UCSD-AML1 (cell line): ENCODE measurements at regions not wholly inside any gene's neighbourhood (a gene's known extent, or its start where the extent isn't known, plus 50 kb on each side); places are given as distances from the start of the nearest gene placed in this dataset.

Source experiments
- DNase-seq: peaks from one replicate; lab custom pipeline; 2025; ENCODE audit not compliant: unreplicated experiment; lab: John Stamatoyannopoulos, UW

DNA sequence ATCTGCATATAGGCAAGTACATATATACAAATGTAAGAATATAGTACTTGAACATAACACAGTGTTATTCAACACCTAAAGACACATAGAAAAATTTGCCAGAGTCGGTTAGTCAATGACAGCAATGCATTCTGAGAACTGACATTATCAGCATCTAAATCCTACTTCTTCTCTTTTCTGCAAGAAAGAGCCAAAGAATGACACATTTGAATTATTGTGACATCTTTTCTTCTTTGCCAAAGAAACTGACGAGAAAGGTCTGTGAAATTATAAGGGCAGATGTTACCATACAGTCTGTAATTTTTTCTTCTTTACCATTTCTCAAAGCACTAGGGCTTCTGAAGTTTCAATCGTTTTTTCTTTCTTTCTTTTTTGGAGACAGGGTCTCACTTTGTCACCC is 350.9 kb upstream of the NBEA start:
- DNase-seq: no peak

DNA sequence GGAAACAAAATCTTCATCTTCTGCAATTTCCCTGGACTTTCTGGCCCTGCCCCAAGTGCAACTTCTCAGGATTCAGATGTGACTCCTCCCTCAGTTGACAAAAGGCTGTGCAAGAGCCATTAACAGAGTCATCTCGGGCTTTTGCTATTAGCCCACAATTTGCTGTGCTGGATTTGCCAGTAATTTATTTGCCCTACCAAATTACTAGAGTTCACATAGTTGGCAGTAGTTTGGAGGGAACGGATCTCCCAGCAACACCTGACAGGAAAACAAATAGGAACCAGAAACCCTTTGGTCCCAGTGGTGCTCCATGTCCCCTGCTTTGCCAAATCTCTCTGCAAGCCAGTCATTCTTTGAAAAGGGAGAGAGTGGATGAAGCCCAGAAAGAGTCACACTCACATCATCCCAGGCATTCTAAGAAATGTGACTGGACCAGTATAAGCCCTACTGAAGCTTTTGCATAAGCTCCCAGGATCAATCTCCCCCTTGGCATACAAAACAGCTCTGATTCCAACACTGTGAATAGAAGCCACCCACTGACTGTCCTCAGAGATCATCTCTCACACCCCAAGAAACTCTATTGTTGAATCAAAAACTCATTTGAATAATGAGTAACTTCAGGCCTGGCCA is 350.1 kb upstream of the NBEA start:
- no peak for DNase-seq

DNA sequence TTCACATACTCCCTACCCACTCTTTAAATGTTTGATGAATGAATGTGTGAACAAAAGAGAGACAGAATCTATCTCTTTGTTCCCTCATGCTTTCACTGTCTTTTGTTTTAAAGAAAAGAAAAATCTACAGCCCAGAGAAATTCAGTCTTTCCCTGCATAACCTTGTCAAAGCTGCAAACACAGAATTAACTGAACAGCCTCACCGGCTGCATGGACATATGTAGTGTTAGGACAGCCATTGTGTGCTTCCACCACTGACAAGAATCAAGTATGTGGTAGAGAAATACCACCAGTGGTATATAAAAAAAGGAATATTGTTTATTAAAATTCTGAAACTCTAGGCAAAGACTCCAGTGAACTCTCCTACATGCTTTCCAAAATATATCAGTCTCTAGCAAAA is 348.4 kb upstream of the NBEA start:
- DNase-seq: no peak

DNA sequence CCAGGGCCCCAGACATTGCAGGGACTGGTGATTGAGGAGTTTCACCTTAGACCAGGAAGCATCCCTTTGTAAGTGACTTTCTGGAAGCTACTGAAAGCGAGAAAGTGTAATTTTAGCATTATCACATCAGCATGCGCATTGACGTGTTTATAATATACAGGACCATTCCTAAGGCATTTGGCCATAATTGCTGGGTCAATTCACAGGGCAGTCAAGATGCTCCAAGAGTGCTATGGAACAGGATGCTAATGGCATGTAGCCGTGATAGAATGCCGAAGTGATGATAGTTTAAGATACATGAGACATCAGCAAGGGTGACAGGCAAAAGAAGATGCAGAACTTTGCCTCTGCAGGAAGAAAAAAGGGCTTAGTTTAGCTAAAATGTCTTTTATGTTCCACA is 347.6 kb upstream of the NBEA start:
- DNase-seq: no peak

DNA sequence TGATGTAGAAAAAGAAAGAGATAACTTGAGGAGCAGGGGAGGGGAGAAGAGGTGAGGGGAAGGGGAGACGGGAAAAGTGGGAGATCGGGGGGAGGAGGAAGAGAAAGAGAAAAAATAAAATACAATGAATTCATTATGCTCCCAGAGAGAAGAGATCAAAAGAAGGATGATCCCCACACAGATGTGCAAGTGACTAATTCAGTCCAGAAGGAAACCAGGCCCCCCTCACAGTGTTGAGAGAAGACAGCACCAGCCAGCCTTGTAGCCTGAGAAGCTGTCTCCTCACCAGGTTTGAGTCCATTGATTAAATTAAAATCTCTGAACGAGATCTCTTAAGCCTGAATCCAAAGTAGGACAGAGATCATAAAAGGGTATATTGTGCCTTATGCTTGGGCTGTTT is 333.7 kb upstream of the NBEA start:
- no peak for DNase-seq

DNA sequence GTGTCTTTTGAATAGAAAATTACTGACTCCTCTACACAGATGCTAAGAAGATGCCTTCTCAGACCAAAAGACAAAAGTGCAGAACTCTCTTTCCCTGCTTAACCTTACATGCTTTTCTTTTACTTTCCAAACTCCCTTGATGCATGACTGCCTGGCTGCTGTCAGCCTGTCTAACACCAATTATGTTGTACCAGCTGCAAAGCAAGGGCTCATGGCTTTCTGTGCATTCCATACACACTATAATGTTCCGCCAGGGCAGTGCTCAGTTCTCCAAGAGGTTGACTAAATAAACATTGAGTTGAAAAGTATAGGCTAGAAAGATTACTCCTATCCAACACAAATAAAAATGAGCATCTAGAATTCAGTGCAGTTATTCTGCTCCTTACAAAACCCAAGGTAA is 330.4 kb upstream of the NBEA start:
- no peak for DNase-seq

DNA sequence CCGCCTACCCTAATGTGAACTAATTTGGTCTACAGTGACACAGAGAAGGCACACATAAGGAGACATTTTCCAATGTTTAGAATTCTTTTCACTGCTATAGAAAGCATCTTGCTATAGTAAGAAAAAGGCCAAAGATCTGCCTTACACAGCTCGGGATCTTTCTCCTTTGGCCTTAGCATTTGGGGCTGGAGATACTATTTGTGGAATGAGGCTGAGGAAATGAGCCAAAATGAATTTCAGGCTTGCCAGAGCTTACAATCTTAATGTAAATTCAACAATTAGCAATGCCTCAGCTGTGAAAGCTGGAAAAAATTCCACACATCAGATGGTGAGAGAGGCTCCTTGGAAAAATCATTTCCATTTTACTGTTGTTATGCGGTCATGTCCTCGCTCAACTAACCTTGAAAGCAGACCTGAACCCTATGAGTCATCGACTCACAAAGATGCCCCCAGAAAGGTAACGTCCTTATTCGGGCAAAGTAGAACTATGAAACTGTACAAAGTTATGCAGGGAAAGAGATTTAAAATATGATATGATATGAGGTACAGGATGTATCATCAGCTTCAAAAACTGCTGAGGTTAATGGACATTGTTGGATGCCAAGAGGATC is 324.5 kb upstream of the NBEA start:
- no peak for DNase-seq

DNA sequence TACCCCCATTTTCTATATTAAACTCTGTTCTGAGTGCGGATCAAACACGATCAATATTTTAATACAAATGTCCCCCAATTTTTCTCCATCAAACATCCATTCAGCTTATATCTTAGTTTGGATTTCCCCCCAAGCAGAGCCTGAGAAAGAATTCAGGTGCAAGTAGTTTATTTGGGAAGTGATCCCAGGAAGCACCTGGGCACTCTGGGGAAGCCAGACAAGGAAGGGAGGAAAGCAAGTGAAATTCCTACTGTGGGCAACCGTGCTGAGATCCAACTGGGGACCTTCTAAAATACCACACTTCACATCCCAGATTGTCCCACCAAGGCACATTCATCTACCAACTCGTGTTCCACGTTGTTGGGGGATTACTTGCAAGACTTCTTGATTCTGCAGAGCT is 323.4 kb upstream of the NBEA start:
- DNase-seq: no peak

DNA sequence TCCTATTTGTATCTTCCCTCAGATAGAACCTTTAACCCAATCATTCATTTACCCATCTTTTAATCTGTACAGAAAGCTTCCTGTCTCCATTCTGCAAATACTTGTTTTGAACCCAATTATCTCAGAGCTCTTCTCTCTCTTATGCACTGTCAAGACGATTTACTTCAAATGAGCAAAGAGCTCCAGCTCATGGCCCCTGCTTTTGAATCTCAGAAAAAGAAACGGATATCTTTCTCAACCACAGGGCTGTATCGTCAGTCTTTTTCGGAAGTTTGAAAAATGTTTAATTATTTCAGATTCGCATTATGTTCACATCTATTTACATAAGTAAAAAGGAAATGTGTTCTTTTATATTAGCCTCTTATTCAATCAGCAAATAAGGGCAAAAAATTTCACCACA is 322.7 kb upstream of the NBEA start:
- no peak for DNase-seq

DNA sequence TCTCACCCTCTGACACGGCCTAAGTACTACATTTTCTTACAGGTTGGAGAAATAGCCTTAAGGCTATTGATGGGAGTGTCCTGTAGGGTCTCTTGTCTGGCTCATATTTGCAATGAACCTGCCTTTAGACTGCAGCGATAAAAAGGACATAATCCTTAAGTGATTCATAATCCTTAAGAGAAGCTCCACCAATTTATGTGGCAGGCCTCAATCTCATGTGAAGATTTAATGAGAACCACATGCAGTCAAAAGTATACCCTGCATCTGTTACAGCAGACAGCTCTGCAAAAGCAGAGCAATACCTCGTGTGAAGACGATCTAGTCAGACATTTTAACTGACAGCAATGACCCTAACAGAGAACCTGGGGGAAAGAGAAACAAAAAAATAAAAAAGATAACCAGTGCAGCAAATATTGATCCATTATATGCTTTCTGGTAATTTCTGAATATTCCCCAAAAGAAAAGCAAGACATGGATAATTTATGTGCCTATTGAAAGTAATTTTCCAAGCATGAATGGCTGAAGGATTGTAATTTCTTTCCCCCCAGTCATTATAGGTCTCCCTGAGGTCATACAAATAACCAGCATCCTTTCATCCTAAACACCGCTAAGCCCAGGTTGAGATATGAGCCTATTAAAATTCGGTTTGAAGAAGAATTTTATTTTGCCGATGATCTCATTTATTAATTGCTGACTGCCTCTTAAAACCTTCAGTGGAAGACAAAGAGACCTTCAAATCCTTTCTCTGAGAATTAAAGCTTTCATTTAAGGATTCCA is 321.8 kb upstream of the NBEA start:
- no peak for DNase-seq

DNA sequence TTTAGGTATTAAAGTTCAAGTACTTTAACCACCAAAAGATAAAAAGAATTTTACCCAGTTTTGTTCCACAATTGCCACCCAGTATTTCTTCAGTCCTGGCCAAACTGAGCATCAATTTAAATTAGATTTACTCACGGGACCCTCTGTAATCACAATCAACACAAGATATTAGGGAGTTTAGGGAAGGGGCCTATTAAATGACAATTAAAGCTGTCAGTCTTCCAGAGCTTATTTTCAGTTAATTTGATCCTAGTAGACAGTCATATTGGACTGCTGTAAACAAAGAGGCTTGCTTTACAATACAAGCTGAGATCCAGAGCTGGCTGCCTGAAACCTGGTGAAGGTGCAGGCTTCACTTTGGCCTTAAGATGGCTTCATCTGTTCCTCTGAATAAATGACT is 321.2 kb upstream of the NBEA start:
- no peak for DNase-seq

DNA sequence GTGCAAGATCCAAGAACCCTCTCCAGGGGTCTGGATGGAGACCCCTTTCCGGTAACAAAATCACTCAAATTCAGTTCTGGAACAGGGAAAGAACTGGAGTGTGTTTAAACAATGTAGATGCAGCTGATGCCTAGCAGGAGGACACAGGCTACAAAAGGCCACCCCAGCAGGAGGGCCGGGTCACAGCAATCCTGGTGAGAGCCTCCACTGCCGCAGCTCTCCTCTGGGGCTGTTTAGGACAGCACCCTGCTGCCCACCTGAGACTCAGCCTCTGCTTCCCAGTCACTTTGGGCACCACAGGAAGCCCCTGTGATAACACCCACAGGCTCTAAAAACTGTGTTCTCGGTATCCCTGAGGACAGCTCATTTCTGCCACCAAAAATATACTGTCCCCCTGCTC is 318.7 kb upstream of the NBEA start:
- no peak for DNase-seq

DNA sequence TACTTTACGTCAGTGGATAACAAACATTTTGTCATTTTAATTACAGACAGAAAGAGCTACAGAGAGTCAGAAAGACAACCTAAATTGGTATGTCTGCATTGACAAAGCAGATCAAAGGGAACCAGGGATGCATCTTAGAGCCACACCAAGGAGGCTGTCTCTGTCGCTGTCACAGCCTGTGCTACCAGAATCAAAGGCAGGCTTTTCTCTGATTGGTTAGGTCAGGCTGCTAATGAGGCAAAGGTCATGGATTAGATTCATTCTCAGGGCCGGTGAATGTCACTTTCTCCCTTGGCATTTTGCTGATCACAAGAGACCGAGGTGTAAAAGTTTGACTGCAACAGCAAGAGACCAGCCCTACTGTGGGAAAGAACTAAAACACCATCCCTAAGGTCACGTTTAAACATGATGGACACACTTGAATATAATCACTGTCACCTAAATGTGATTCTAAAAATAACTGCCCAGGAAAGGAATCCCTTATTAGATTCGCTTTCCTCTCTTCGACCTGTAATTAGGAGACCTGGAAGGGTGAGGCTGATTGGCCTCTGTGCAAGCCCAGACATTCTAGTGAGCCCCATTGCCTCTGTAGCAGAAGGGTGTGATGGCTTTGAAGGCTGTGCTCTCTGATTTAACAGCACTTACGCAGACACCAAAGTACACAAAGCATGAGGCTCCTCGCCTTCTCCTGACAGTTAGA is 314.4 kb upstream of the NBEA start:
- DNase-seq: no peak

DNA sequence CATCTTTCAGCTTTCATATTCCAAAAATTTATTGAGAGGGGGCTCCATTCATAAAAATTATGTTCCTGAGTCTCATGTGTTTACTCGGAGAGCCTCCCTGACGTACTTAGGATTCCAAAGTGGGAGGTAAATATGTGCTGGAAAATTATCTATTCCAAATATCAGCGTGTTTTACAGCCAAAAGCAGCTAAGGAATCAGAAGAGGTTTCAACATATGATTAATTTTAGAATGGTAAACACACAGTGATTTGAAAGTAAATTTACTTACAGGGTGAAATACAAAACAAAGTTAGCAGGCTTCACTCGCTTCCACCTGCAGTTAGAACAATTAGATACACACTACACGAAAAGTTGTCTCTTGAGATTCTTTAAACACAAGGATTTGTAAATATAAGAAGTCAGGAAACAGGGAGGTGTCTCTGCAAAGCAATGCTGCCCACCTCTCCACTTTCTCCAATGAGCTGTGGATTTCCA is 313.8 kb upstream of the NBEA start:
- no peak for DNase-seq

DNA sequence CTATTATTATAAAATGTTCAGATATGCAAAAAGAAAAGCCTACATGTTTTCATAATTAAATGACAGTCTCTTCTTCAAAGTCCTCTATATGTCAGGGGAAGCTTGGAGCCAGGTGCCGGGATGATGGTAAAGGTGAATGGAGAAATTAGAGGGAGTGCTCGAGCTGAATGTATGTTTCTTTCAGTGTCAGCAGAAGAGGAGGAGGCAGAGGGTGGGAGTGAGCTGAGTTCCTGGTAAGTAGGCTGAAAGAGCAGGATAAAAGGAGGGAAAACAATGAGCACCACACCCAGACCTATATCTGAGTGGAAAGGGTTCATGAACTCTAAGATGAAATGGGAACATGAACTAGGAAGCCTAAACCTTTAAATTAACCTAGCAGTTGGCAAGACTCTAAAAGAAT is 307.6 kb upstream of the NBEA start:
- DNase-seq: no peak

DNA sequence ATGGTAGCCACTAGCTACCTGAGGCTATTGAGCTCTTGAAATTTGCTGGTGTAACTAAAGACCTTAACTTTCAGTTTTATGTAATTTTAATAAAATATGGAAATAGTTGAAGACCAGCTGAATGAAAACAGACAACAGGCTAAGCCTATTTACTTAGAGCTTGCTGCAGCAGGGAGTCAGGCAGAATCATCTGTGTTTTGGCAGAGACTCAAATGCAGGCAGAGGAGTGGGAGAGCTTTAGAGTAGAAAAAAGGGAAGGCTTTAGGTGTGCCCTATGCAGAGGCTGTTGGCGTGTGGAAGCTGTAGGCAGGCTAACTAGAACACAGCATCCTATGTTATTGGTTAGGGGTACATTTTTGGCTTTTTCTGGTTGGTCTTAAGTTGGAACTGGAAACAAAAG is 304.9 kb upstream of the NBEA start:
- no peak for DNase-seq

DNA sequence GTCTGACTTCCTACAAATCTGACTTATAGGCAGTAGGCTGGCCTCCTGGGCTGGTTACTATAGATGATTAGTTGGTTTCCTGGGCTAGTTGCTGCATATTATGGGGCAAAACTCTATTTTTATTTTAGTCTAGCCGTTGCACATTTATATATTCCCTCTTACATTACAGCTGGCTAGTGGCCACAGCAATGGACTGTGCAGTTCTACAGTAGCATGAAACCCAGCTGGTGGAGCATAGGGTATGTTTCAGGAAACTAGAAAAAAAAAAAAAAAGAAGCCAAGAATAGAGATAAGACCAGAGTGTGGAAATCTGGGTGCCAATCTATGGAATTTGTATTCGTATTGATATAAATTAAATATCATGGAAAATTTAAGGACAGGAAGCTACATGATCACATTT is 304.4 kb upstream of the NBEA start:
- no peak for DNase-seq

DNA sequence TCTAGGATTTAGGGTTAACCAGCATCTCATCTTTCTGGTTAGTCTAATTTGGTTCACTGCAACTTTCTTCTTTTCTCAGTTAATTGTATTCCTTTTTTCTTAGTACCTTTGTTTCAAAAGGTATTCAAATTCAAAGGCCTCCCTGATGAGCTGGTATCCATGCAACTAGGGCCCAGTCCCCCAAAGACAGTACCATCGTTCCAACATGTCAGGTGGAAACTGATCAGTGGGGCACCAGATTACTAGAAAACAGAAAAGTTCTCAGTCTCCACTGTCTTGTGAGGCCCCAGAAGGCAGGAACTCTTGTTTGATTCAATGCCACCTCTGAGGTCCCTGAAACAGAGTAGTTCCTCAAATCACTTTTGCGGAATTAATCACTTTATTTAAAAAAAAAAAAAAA is 303.2 kb upstream of the NBEA start:
- no peak for DNase-seq

DNA sequence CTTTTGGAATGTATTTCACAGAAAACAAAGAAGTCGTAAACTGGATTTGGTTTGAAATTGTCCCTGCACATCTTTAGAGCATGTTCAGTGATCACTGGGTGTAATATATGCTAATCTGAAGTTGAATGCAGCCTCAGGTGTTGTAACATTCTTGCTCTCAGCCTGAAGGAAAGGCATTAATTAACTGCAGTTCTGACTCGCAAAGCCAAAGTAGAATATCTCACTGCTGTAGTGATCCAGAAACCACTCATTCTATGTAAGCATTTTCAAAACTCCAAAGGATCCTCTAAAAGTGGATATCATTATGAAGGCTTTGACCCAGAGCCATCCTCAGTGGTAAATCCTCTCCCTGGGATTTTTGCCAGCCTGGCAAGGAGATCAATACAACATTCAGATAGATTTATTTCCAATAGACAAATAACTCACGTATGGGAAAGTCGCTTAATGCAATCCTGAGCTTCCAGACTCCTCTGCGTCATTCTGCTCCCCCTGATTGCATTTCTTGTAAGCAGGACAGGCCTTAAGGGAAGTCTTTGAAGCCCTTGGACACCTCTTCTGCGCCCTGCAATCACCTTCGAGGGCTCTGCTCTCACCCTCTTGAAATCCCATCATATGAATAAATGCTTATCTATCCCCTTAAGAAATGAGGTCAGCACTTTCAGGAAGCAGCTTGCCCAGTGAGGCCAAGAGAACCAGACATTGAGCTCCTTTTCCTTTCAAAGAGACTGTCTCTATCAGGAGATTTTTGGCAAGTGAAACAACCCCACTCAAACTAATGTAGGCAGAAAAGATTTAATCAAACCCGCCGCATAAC is 301.7 kb upstream of the NBEA start:
- no peak for DNase-seq

DNA sequence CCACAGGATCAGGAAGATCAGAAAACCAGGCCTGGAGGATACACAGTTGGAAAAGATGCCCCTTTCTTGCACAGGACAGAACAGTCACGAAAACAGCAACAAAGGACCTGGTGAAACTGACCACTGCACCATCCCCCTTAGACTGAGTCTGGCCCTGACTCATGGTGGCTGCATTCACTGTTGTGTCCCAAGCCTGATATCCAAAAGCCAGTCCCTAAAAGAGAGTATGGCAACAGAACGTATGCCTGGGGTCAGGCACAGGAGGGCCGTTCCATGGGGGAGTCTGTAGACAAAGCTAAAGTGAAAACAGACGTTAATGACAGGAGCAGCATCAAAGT is 301.1 kb upstream of the NBEA start:
- no peak for DNase-seq
